Posterior cingulate gyrus (tissue), 11 donors: ENCODE measurements at regions not wholly inside any gene's neighbourhood (a gene's known extent, or its start where the extent isn't known, plus 50 kb on each side); places are given as distances from the start of the nearest gene placed in this dataset.
A peak's percentile ranks its signal among the peaks of the same experiment; 100 is the strongest.

Source experiments
- DNase-seq, 10 donors: peaks; one replicate each; pipeline versions ENCODE4 v3.0.0 to v3.0.0-alpha.2; 2020 to 2021; ENCODE audit warnings: mixed read lengths in 3 of 10
- intact Hi-C: fragments of 100-400 bp; cut with DNase I; formaldehyde crosslinking; loops from one replicate; pipeline ENCODE4 v1.15.1; 2023

- intact Hi-C loops = no loop called here
- no peak for DNase-seq
These were observed 57.1 kb downstream of the FAM47B start for GRCh38 chrX:34999702-35000101.

- DNase-seq = no peak
- intact Hi-C loops = no loop called here
These were observed 63.8 kb downstream of the FAM47B start for GRCh38 chrX:35006361-35006760.

GRCh38 chrX:35015621-35016020 is 73.0 kb downstream of the FAM47B start:
- no peak for DNase-seq
- intact Hi-C loops = no loop called here

GRCh38 chrX:35016051-35016450 is 73.5 kb downstream of the FAM47B start:
- intact Hi-C loops = no loop called here

GRCh38 chrX:35017284-35017683 is 74.7 kb downstream of the FAM47B start:
- no peak for DNase-seq
- intact Hi-C loops = no loop called here

More at GRCh38 chrX:35016051-35016450, 73.5 kb downstream of the FAM47B start:
- no peak for DNase-seq

- intact Hi-C loops = no loop called here
These were observed 81.1 kb downstream of the FAM47B start for GRCh38 chrX:35023683-35024082.

GRCh38 chrX:35025820-35026219 is 83.2 kb downstream of the FAM47B start:
- no peak for DNase-seq
- intact Hi-C loops = no loop called here

More at GRCh38 chrX:35023683-35024082, 81.1 kb downstream of the FAM47B start:
- no peak for DNase-seq

GRCh38 chrX:35040871-35041270 is 98.3 kb downstream of the FAM47B start:
- DNase-seq = no peak
- intact Hi-C loops = no loop called here

- no peak for DNase-seq
- intact Hi-C loops = no loop called here
These were observed 104.2 kb downstream of the FAM47B start for GRCh38 chrX:35046660-35047296.

GRCh38 chrX:35076061-35076460 is 133.5 kb downstream of the FAM47B start:
- intact Hi-C loops = no loop called here
- DNase-seq = no peak

- no peak for DNase-seq
- intact Hi-C loops = no loop called here
These were observed 148.2 kb downstream of the FAM47B start for GRCh38 chrX:35090801-35091200.

- DNase-seq = no peak
- intact Hi-C loops = no loop called here
These were observed 155.8 kb downstream of the FAM47B start for GRCh38 chrX:35098419-35098818.

GRCh38 chrX:35101901-35102300 is 159.3 kb downstream of the FAM47B start:
- DNase-seq = no peak
- intact Hi-C loops = no loop called here

GRCh38 chrX:35104626-35105025 is 162.0 kb downstream of the FAM47B start:
- intact Hi-C loops = no loop called here
- DNase-seq = no peak

GRCh38 chrX:35115205-35115604 is 172.6 kb downstream of the FAM47B start:
- no peak for DNase-seq
- intact Hi-C loops = no loop called here

- intact Hi-C loops = no loop called here
- DNase-seq = no peak
These were observed 180.2 kb downstream of the FAM47B start for GRCh38 chrX:35122756-35123155.

- intact Hi-C loops = no loop called here
- no peak for DNase-seq
These were observed 206.9 kb downstream of the FAM47B start for GRCh38 chrX:35149517-35149916.

- intact Hi-C loops = no loop called here
- DNase-seq = peak in 3 of 10 donors; percentile 54 to 72 (median 66)
These were observed 207.5 kb downstream of the FAM47B start for GRCh38 chrX:35150052-35150451.

GRCh38 chrX:35150642-35151239 is 208.1 kb downstream of the FAM47B start:
- intact Hi-C loops = no loop called here
- peak in 2 of 10 donors; percentile 31 to 62 for DNase-seq

- no peak for DNase-seq
- intact Hi-C loops = no loop called here
These were observed 223.4 kb downstream of the FAM47B start for GRCh38 chrX:35166023-35166422.
